GM21786 (cell line): ENCODE measurements at regions not wholly inside any gene's neighbourhood (a gene's known extent, or its start where the extent isn't known, plus 50 kb on each side); places are given as distances from the start of the nearest gene placed in this dataset.

Experiments used
- ATAC-seq: cut with Tn5 transposase; IDR thresholded peaks from one replicate; pipeline ENCODE4 v1.9.1; 2021; ENCODE audit not compliant: unreplicated experiment

- ATAC-seq = no peak
These were observed 213.1 kb upstream of the BOD1L1 start for GRCh38 chr4:13840502-13841190.

DNA sequence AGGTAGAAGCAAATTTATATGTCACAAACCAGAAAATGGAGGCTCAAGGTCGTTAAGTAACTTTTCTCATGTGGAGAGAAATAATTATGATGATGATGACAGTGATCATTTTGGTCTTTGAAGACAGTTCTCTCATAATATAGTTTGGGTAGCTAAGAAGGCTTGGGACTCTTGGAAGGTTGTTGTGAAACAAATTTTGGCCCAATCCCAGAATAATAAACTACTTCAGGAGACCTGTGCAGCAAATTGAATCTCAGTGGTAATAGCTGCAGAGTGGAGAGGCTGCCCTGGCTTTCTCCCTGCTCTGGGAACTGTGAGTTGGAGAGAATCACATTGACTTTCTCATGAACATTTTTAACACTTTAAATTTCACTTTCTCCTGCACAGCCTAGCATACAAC, 217.2 kb upstream of the BOD1L1 start:
- ATAC-seq = no peak

- no peak for ATAC-seq
These were observed 222.3 kb upstream of the BOD1L1 start for GRCh38 chr4:13849778-13850177.

GRCh38 chr4:13851085-13851940, 223.8 kb upstream of the BOD1L1 start:
- ATAC-seq = no peak

- ATAC-seq = no peak
These were observed 224.9 kb upstream of the BOD1L1 start for GRCh38 chr4:13852411-13852810.

DNA sequence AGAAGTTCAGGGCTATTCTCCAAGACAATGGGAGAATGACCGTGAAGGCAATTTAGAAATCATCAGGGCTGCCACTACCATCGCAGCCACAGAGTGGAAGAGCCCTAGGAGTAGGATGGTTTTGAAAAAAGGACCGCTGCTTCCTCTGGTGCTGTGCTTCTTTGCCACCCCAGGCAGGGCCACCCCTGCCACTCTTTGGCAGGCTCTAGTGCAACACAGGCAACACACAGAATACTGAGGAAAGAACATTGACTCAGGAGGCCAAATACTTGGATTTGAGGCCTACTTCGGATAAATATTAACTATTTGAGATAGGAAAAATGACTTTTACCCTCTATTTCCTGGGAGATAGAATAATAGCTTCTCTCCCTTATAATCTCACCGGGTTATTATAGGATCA, 228.9 kb upstream of the BOD1L1 start:
- no peak for ATAC-seq

DNA sequence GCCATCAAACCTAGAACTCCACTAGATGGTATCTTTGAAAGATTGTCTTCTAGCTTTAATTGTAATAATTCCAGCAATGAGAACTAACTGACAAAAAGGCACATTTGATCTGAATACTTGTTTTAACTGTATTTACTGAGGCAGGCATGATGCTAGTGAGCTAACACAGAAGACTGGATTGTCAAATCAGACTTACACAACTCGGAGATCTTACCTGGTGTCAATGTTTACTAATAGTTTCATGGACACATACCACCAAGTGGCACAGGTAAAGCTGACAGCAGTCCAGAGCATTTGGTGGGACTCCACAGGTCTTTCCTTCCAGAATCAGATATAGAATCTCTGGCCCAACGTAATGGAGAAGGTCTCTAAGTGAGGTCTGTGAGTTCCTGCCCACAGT, 229.9 kb upstream of the BOD1L1 start:
- ATAC-seq = no peak

DNA sequence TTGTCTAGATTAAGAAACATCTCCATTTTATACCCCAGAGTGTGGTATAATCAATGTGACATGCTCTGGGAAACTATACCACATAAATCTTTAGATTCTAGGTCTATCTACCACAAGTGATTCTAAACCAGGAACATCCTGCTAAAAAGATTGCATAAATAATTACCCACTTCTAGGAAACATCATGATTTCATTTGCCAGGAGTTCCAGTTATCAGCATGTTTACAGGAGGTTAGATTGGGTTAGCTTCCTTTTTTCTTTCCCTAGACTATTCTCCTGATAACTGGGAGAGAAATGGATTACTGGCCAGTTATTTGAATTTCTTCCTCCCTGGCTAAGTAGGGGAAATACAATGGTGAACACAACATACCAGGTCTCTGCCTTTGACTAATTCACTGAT, 230.3 kb upstream of the BOD1L1 start:
- no peak for ATAC-seq

- ATAC-seq = no peak
These were observed 231.9 kb upstream of the BOD1L1 start for GRCh38 chr4:13859423-13859822.

DNA sequence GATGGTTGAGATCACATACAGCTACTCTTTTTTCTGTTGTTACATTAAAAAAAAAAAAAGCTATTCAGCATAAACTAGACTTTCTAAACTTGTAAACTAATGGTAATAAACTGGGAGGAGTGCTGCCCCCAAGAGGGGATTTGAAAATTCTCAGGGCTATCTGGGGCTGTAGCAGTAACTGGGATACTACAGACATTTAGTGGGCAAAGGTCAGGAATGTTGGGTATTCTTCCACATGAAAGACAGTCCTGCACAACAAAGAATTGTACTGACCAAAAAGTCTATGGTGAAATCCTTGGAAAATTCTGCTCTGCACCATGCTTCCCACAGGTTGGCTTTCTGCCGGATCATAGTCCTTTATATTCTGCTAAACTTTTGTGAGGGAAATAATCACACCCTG, 232.6 kb upstream of the BOD1L1 start:
- no peak for ATAC-seq

DNA sequence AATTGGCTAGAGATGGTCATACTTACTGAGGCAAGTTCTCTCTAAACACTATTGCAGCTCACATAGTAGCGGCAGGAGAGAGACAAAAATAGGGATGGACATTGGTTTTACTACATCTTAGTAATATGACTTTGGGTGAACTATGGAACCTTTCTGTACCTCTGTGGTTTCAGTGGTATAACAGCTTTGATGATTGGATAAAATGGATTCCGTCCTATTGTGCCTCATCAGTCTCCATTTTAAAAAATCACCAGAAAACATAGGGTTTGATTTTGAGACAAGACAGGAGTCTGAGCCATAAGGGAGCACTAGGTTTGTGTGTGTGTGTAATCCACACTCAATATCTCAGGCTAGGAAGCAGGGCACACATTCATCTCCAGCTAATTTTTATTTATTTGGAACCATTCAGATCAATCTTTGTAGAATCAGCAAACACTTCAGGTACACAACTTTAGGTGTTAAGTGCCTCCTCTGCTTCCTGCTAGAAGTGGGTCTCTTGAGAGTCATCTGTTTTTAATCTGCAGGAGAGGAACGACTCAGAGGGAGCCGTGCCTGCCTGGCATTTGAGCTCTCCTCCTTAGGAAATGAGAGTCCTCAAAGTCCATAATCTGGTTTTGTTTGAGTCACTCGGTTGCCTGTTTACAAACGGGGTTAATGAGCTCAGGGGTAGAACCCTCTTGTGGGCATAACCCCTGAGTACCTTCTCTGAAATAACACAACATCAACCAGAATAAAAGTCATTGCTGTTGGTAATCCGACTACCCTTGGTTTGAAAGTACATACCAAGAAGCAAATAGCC, 238.5 kb upstream of the BOD1L1 start:
- ATAC-seq = no peak

GRCh38 chr4:13866881-13867280, 239.4 kb upstream of the BOD1L1 start:
- no peak for ATAC-seq

GRCh38 chr4:13872155-13872554, 244.6 kb upstream of the BOD1L1 start:
- ATAC-seq = no peak

DNA sequence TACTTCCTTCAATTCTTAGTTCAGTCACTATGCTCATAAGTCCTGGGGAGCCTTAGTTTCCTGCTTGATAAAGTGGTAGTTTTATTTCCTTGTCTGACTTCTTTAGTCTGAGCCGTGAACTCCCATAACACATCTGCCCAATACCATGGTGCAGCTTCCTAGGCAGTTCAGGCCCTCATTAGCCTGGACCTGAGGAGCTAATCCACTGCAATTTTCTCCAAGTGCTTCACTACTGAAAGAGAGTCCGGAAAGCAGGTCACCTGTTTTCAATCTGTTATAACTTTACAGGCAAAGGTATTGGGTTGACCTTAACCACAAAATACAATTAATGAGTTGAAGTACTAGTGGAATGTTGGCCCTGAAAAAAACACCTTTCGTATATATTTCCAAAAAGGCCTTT, 245.4 kb upstream of the BOD1L1 start:
- ATAC-seq = no peak

DNA sequence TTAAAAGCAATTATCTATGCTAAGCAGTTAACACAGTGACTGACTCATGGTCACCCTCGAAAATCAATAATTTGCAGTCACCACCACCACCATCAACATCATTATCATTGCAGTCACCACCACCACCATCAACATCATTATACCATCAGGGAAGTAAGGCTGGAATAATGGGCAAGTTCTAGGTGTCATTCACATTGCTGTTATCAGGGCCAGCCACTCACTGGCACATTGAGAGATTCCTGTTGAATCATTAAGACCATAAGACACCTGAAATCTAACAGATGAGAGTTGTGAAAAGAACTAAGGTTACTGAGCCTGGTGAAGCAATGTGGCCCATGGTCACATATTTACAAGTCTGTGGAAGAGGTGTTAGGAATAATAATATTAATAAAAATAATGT, 247.7 kb upstream of the BOD1L1 start:
- no peak for ATAC-seq

DNA sequence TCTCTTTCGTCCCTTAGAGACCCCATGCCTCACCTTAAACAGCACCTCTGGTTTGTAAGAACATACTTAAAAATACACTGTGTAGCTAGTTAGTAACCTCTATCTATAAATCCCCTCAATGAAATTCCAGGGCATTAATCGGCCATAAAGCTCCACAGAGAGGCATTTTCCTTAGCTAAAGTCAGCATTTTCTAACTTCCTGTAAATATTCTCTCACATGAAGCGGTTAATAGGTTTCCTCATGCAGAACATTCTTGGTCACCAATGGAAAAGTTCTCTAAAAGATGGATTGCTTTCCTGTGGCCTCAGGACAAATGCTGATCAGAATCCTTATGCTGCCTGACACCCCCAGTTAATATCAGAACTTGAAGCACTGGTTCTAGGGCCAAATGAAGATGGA, 248.6 kb upstream of the BOD1L1 start:
- no peak for ATAC-seq

DNA sequence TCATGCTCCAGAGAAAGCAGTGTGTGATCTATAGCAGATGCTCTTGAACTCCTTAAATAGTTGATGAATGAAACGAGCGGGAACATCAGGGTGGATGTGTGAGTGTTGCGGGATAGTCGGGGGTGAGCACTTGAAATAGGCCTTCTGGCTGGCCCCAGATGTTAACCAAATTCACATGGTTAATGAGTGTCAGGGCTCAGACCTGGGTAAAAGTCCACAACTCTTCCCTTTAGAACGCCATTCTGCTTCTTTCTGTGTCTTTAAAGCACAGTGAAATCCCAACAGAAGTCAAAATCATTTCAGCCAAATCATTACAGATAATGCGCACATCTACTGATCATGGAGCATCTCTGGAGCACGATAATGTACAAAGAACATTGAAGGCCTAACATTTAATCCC, 249.4 kb upstream of the BOD1L1 start:
- ATAC-seq = no peak

DNA sequence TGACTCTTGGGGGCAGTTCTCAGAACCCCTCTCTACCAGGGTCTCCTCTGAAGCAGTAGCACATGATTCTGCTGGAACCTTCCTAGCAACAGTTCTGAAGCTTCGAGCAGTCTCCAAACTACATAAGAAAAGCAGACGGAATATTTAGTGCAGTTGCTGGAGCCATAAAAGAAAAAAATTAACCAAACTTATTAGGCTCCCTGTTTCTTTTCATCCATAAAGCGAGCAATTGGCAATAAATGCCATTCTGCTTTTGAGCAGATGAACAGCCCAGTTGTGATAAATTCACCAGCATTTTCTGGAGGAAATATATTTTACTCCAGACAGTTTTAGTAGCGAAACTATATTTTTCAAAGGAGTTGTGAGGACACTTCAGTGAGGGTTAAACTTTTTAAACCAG, 250.1 kb upstream of the BOD1L1 start:
- ATAC-seq = no peak

GRCh38 chr4:13881892-13882291, 254.4 kb upstream of the BOD1L1 start:
- no peak for ATAC-seq

DNA sequence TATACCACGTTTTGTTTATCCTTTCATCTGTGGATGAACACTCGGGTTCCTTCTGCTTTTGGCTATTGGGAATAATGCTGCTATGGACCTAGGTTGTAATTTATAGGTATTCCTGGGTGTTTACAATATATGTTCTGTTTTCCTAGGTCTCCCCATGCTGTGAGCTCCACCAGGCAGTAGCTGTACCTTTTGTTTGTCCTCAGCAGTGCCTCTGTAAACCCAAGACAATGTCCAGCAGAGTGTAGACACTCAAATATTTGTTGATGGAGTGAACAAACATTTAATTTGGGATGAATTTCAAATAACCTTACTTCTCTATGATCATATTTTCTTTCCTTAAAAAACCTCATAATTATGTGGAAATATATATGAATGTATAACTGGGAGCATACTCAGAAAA, 259.5 kb upstream of the BOD1L1 start:
- ATAC-seq = no peak

DNA sequence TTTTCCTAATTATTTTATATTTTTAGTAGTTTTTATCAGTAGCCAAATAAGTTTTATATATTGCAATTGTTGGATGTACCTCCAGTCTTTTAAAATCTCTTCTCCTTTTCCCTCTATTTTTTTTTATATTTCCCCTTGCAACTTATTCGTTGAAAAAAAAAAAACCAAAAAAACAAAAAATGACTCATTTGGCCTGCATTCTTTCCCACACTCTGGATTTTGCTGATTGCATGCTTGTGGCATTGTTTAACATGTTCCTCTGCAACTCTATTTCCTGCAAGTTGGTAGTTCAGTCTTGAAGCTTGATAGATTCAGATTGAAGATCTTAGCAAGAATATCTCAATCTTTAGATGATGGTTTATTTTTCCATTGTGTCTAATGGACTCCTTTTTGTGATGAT, 260.6 kb upstream of the BOD1L1 start:
- ATAC-seq = no peak

DNA sequence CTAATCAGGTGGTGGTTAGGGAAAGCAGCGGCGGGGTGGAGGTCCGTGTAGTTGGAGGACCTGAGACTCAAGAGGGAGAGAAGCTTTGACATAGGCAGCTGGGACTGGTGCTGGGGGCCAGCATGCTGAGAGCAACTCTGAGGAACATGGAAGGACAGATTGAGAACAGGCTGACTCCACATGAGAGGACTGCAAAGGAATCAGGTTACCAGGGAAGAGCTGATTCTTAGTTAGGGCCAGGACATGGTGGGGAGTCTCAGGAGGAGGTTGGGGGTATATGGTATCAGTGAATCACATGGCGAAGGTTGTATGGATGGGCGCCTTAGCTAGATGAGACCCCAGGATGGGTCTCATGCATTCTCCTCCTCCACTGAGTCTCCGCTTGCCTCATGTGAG, 264.0 kb upstream of the BOD1L1 start:
- ATAC-seq = no peak
